ENCODE measurements at regions not wholly inside any gene's neighbourhood (a gene's known extent, or its start where the extent isn't known, plus 50 kb on each side); places are given as distances from the start of the nearest gene placed in this dataset.

DNA sequence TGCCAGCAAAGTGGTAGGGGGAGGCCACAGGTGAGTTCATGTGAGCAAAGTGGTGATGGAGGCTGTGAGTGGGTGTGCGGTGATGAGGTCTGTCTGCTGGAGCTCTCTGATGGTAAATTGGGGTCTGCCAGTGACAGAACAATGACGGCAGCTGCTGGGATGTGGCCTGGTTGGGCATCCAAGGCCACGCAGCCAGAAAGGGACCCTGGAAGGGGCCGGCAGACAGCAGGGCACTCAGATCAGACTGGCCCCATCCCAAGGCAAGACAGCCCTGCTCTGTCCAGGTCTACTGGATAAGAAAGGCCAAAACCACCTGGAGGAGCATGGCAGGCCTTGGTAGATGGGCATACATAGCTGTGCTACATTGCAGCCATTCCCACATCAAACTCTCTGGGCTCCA lies 412.9 kb upstream of the RGMB start:
- Histone ChIP-seq H3K9me3 (no peaks in the 10 kb centered on the region), H3K27me3 (ENCODE audit: insufficient read depth in 3 of 3, low read length in 2 of 3) (no peaks in the 10 kb centered on the region), H3K27ac (no peak overlapping the region), H3K4me3 (no peak overlapping the region), H3K36me3 (ENCODE audit: insufficient read depth in 1 of 2, low read depth in 1 of 2) (no peaks in the 10 kb centered on the region), H3K4me1 (no peaks in the 10 kb centered on the region)
- DNase-seq (no peak), ATAC-seq (no peak)
- no peak for TF ChIP-seq CTCF (IDR thresholded peaks at IDR 0.05)
- intact Hi-C loops (cut with DNase I): no loop called here
- 93 to 95% (median 94%) methylated on average over 4 of the region's 4 CpGs for WGBS, 3 donors

DNA sequence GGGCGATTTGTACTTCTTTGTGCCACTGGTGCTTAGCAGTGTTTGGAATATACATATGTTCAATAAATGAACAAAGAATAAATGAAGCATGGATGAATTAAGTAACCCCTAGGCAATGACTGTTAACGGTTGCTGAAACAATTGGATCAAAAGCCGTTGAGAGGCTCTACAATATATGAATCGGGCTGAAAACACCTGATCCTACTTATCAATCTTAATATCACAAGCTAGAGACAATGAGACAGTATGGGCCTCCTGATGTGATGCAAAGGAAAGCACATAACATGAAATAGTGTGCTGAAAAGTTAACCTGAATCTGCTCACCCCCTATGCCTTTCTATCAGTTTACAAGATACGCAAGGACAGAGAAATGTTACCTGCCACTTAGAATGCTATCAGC lies 410.3 kb upstream of the RGMB start:
- no peak for TF ChIP-seq CTCF (IDR thresholded peaks at IDR 0.05)
- Histone ChIP-seq H3K27ac (no peak overlapping the region), H3K36me3 (ENCODE audit: insufficient read depth in 1 of 2, low read depth in 1 of 2) (no peaks in the 10 kb centered on the region), H3K27me3 (ENCODE audit: insufficient read depth in 3 of 3, low read length in 2 of 3) (no peaks in the 10 kb centered on the region), H3K4me3 (no peak overlapping the region), H3K9me3 (no peaks in the 10 kb centered on the region), H3K4me1 (no peaks in the 10 kb centered on the region)
- ATAC-seq (no peak), DNase-seq (no peak)
- intact Hi-C loops (cut with DNase I): no loop called here
- WGBS, 3 donors: 86 to 93% (median 91%) methylated on average over 5 of the region's 5 CpGs

DNA sequence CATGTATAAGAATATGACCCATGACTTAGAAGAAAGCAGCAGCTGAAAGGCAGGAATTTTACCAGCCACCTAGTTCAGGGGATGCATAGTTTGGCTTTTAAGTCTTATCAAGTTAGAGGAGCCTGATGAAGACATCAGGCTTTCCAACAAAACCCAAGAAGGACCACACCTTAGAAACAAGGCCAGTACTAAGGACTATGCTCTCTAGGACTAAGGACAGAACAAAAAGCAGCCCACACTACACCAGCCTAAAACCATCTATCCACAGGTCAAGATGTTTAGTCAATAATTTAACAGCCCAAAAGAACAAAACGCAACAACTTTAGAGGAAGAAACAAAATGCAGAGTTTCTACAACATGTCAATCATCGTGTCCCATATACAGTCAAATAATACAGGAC lies 408.9 kb upstream of the RGMB start:
- 56 to 79% (median 73%) methylated on average over 2 of the region's 2 CpGs for WGBS, 3 donors
- ATAC-seq: no peak

GRCh38 chr5:98365126-98365525 lies 408.3 kb upstream of the RGMB start:
- no peaks in the 10 kb centered on the region for H3K4me1 ChIP-seq
- TF ChIP-seq CTCF (IDR thresholded peaks at IDR 0.05): no peak
- no peaks in the 10 kb centered on the region for H3K9me3 ChIP-seq
- H3K27me3 ChIP-seq (ENCODE audit: insufficient read depth in 3 of 3, low read length in 2 of 3): no peaks in the 10 kb centered on the region
- H3K27ac ChIP-seq: no peak overlapping the region
- no peaks in the 10 kb centered on the region for H3K36me3 ChIP-seq (ENCODE audit: insufficient read depth in 1 of 2, low read depth in 1 of 2)
- H3K4me3 ChIP-seq: no peak overlapping the region
- no peak for DNase-seq
- ATAC-seq: no peak
- intact Hi-C loops (cut with DNase I): no loop called here
- 64 to 74% (median 73%) methylated on average over 2 of the region's 2 CpGs for WGBS, 3 donors

More for the DNA sequence above, 408.9 kb upstream of the RGMB start:
- TF ChIP-seq CTCF (IDR thresholded peaks at IDR 0.05): no peak
- Histone ChIP-seq H3K9me3 (no peaks in the 10 kb centered on the region), H3K27ac (no peak overlapping the region), H3K4me3 (no peak overlapping the region), H3K4me1 (no peaks in the 10 kb centered on the region), H3K36me3 (ENCODE audit: insufficient read depth in 1 of 2, low read depth in 1 of 2) (no peaks in the 10 kb centered on the region), H3K27me3 (ENCODE audit: insufficient read depth in 3 of 3, low read length in 2 of 3) (no peaks in the 10 kb centered on the region)
- no peak for DNase-seq
- intact Hi-C loops (cut with DNase I): no loop called here

DNA sequence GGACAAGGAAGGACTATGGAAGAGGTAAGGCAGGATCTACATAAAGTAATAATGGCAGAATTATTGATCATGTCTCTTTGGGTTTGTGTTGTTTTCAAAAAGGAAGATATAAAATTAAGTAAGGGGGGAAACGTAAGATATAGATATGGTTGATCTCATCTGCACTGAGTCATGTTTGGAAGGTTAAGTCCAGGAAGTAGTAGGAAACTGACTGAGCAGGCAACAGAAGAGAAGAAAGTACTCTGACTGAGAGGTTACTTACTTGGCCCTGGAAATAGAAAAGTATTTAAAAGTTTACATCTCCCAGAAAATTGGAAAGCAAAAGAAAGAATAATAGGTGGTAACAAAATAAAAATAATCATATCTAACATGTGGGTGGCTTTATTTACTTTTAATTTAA lies 405.3 kb upstream of the RGMB start:
- intact Hi-C loops (cut with DNase I): no loop called here
- no peak for TF ChIP-seq CTCF (IDR thresholded peaks at IDR 0.05)
- Histone ChIP-seq H3K27ac (no peak overlapping the region), H3K9me3 (no peaks in the 10 kb centered on the region), H3K4me3 (no peak overlapping the region), H3K36me3 (ENCODE audit: insufficient read depth in 1 of 2, low read depth in 1 of 2) (no peaks in the 10 kb centered on the region), H3K4me1 (no peaks in the 10 kb centered on the region), H3K27me3 (ENCODE audit: insufficient read depth in 3 of 3, low read length in 2 of 3) (no peaks in the 10 kb centered on the region)
- ATAC-seq (no peak), DNase-seq (no peak)
- WGBS, 3 donors: 77 to 89% (median 85%) methylated on average over 1 of the region's 1 CpG
